ENCODE measurements at regions not wholly inside any gene's neighbourhood (a gene's known extent, or its start where the extent isn't known, plus 50 kb on each side); places are given as distances from the start of the nearest gene placed in this dataset.

DNA sequence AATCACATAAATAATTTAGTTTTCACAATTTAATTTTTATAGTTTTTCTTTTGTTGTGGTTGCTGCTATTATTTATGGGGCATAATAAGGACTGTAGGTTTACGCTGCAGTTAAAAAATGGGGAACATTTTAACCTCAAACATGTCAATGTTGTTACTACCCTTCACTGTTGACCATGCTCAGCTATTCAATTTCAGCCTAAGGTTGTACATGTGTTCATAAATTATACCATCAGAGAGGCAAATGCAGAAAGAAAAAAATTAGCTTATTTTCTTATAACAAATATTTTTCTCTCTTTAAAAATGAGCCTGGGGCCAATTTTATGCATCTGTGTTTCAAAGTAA, 110.1 kb upstream of the PITRM1 start:
- no peak for TF ChIP-seq POLR2A (IDR thresholded peaks at IDR 0.05)
- TF ChIP-seq, protein P1, sequence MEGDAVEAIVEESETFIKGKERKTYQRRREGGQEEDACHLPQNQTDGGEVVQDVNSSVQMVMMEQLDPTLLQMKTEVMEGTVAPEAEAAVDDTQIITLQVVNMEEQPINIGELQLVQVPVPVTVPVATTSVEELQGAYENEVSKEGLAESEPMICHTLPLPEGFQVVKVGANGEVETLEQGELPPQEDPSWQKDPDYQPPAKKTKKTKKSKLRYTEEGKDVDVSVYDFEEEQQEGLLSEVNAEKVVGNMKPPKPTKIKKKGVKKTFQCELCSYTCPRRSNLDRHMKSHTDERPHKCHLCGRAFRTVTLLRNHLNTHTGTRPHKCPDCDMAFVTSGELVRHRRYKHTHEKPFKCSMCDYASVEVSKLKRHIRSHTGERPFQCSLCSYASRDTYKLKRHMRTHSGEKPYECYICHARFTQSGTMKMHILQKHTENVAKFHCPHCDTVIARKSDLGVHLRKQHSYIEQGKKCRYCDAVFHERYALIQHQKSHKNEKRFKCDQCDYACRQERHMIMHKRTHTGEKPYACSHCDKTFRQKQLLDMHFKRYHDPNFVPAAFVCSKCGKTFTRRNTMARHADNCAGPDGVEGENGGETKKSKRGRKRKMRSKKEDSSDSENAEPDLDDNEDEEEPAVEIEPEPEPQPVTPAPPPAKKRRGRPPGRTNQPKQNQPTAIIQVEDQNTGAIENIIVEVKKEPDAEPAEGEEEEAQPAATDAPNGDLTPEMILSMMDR (IDR thresholded peaks at IDR 0.05) = no peak
